ENCODE measurements at regions not wholly inside any gene's neighbourhood (a gene's known extent, or its start where the extent isn't known, plus 50 kb on each side); places are given as distances from the start of the nearest gene placed in this dataset.

DNA sequence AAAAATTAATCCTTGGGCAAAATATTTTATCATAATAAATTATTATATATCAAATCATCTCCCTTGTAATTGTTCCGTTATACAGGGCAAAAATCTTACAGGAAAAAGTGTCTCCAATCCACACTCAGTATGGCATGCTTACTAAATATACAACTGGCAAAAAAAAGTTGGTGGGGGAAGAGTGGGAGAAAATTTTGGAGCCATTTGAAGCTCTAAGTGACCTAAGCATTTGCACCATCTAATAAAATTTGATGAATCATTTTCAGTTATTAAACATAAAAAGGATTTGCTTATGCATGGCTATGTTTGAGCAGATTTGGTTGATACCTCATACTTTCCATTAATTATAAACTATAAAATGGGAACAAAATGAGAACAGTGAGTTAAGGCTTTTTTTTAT lies 68.1 kb upstream of the FAM9C start:
- no peaks in the 10 kb centered on the region for H3K4me1 Mint-ChIP-seq
- H3K9me3 Mint-ChIP-seq (ENCODE audit: insufficient read depth) = peaks cover 2% of the 10 kb centered on the region
- Histone ChIP-seq H3K36me3 (replicated peaks in 1 of 2; ENCODE audit: control extremely low read depth in 1 of 2, control insufficient read depth in 1 of 2, extremely low read depth in 1 of 2, insufficient read depth in 2 of 2, low read length in 1 of 2) (no peaks in the 10 kb centered on the region), H3K9ac (ENCODE audit: low read length) (no peak overlapping the region), H3K4me3 (ENCODE audit: control extremely low read depth in 1 of 5, extremely low read depth in 1 of 5, insufficient read depth in 1 of 5, low read depth in 2 of 5, low read length in 4 of 5) (no peak overlapping the region), H2AFZ (ENCODE audit: insufficient read depth, low read depth, low read length, poor library complexity, severe bottlenecking) (no peak overlapping the region), H3K4me1 (ENCODE audit: control insufficient read depth in 2 of 2, insufficient read depth in 2 of 2, low read length in 2 of 2) (no peaks in the 10 kb centered on the region), H3K4me2 (replicated peaks; ENCODE audit: low read depth, low read length, poor library complexity, severe bottlenecking) (no peak overlapping the region), H3K27ac (ENCODE audit: low read length in 2 of 2) (no peak overlapping the region), H3K79me2 (ENCODE audit: control insufficient read depth, insufficient read depth, low read length) (no peaks in the 10 kb centered on the region), H3K9me3 (ENCODE audit: control extremely low read depth in 1 of 3, control insufficient read depth in 2 of 3, insufficient read depth in 1 of 3, low read length in 2 of 3) (no peaks in the 10 kb centered on the region), H3K27me3 (replicated peaks in 1 of 4; ENCODE audit: control extremely low read depth in 1 of 4, control insufficient read depth in 3 of 4, insufficient read depth in 4 of 4, low read length in 3 of 4) (no peaks in the 10 kb centered on the region), H4K20me1 (ENCODE audit: control insufficient read depth, insufficient read depth, low read length, poor library complexity, severe bottlenecking) (no peaks in the 10 kb centered on the region)
- no CpG with 5 or more reads among the region's 1 CpG for WGBS (ENCODE audit: insufficient coverage)
- TF ChIP-seq, protein P1, sequence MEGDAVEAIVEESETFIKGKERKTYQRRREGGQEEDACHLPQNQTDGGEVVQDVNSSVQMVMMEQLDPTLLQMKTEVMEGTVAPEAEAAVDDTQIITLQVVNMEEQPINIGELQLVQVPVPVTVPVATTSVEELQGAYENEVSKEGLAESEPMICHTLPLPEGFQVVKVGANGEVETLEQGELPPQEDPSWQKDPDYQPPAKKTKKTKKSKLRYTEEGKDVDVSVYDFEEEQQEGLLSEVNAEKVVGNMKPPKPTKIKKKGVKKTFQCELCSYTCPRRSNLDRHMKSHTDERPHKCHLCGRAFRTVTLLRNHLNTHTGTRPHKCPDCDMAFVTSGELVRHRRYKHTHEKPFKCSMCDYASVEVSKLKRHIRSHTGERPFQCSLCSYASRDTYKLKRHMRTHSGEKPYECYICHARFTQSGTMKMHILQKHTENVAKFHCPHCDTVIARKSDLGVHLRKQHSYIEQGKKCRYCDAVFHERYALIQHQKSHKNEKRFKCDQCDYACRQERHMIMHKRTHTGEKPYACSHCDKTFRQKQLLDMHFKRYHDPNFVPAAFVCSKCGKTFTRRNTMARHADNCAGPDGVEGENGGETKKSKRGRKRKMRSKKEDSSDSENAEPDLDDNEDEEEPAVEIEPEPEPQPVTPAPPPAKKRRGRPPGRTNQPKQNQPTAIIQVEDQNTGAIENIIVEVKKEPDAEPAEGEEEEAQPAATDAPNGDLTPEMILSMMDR (IDR thresholded peaks at IDR 0.05) = no peak
- TF ChIP-seq EZH2 (IDR thresholded peaks at IDR 0.05; ENCODE audit: borderline replicate concordance, insufficient read depth, low read depth, low read length, poor library complexity, severe bottlenecking) = no peak
- intact Hi-C loops (cut with micrococcal nuclease) = no loop called here
- H3K4me3 Mint-ChIP-seq = no peak overlapping the region
- H3K27me3 Mint-ChIP-seq = no peaks in the 10 kb centered on the region
- DNase-seq (no peak), ATAC-seq (ENCODE audit: low read depth) (no peak)
- ChIA-PET CTCF (no interaction called here), POLR2A (no interaction called here)
- no peak overlapping the region for H3K27ac Mint-ChIP-seq

DNA sequence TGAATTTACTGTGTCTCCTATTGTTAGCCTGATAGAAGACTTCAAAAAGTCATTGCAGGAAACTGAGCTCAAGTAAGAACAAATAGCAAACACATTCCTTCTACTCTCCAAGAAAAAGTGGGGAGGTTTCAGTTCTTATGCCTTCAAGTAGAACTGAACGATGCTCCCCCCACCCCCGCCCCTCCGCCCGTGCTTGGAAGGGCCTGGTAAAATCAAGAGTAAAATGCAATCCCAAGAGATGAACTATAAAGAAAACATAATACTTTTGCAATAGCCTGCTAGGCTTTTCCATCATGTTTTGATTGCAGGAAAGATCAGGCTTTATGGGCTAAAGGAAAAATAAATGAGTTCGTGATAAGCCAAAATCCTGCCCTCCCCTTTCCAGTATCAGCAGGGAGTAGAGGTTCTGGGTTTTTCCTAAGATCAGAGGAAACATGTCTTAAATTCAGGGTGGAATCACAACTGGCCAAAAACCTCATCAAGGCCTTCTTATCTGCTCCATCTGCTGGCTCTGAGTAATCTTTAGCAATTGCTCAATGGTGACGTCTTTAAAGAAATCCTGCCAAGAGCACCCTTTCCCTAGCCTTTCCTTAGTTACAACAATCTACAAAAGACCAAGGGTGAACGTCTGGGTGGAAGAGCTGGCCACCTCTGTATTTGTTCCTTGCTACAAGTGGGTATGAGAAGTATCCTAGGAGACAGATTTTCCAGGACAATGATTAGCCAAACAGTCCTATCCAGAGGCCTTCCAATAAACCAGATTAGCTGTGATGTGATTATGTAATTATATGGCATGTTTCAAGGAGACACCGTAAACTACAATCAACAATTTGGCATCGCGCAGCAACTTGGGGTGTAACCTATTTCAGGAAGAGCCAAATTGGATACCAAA lies 66.3 kb upstream of the FAM9C start:
- H3K27me3 Mint-ChIP-seq = no peaks in the 10 kb centered on the region
- DNase-seq = no peak
- no peak overlapping the region for H3K9ac ChIP-seq (ENCODE audit: low read length)
- H3K4me2 ChIP-seq (replicated peaks; ENCODE audit: low read depth, low read length, poor library complexity, severe bottlenecking) = no peak overlapping the region
- no peak overlapping the region for H3K4me3 ChIP-seq (ENCODE audit: control extremely low read depth in 1 of 5, extremely low read depth in 1 of 5, insufficient read depth in 1 of 5, low read depth in 2 of 5, low read length in 4 of 5)
- no CpG with 5 or more reads among the region's 10 CpGs for WGBS (ENCODE audit: insufficient coverage)
- CTCF ChIA-PET = no interaction called here
- intact Hi-C loops (cut with micrococcal nuclease) = no loop called here
- no peaks in the 10 kb centered on the region for H3K9me3 Mint-ChIP-seq (ENCODE audit: insufficient read depth)
- no peak overlapping the region for H3K27ac ChIP-seq (ENCODE audit: low read length in 2 of 2)
- H4K20me1 ChIP-seq (ENCODE audit: control insufficient read depth, insufficient read depth, low read length, poor library complexity, severe bottlenecking) = no peaks in the 10 kb centered on the region
- H3K27me3 ChIP-seq (replicated peaks in 1 of 4; ENCODE audit: control extremely low read depth in 1 of 4, control insufficient read depth in 3 of 4, insufficient read depth in 4 of 4, low read length in 3 of 4) = no peaks in the 10 kb centered on the region
- H3K4me3 Mint-ChIP-seq = no peak overlapping the region
- H3K9me3 ChIP-seq (ENCODE audit: control extremely low read depth in 1 of 3, control insufficient read depth in 2 of 3, insufficient read depth in 1 of 3, low read length in 2 of 3) = no peaks in the 10 kb centered on the region
- H2AFZ ChIP-seq (ENCODE audit: insufficient read depth, low read depth, low read length, poor library complexity, severe bottlenecking) = no peak overlapping the region
- POLR2A ChIA-PET = no interaction called here
- no peak for TF ChIP-seq EZH2 (IDR thresholded peaks at IDR 0.05; ENCODE audit: borderline replicate concordance, insufficient read depth, low read depth, low read length, poor library complexity, severe bottlenecking)
- TF ChIP-seq, protein P1 (IDR thresholded peaks at IDR 0.05) = no peak
- no peak overlapping the region for H3K27ac Mint-ChIP-seq
- no peaks in the 10 kb centered on the region for H3K79me2 ChIP-seq (ENCODE audit: control insufficient read depth, insufficient read depth, low read length)
- H3K4me1 Mint-ChIP-seq = no peaks in the 10 kb centered on the region
- no peaks in the 10 kb centered on the region for H3K4me1 ChIP-seq (ENCODE audit: control insufficient read depth in 2 of 2, insufficient read depth in 2 of 2, low read length in 2 of 2)
- no peaks in the 10 kb centered on the region for H3K36me3 ChIP-seq (replicated peaks in 1 of 2; ENCODE audit: control extremely low read depth in 1 of 2, control insufficient read depth in 1 of 2, extremely low read depth in 1 of 2, insufficient read depth in 2 of 2, low read length in 1 of 2)
- no peak for ATAC-seq (ENCODE audit: low read depth)

Data from B cell (primary cell).